A549 (cell line): ENCODE measurements at regions not wholly inside any gene's neighbourhood (a gene's known extent, or its start where the extent isn't known, plus 50 kb on each side); places are given as distances from the start of the nearest gene placed in this dataset.
"Not testable (repeated sequence)": the region's sequence is repeated elsewhere in the genome, so short reads cannot be mapped to it uniquely, and the experiment has no call there.

Experiments used
- ATAC-seq, 2 experiments: fragments of 200-7000 bp in 1 of 2; fragments of >200 bp in 1 of 2; cut with Nextera tagmentation in 1 of 2; cut with Tn5 transposase in 1 of 2; 3 replicates each; pipeline versions ENCODE4 v1.8.0 to v1.9.1; 2018 to 2020; ENCODE audit warnings: mild to moderate bottlenecking in 1 of 2, moderate library complexity in 1 of 2
- CTCF ChIA-PET: fragments of 300-600 bp; sonication (Branson Sonifier 250); formaldehyde crosslinking; extraction: SDS; loops from one replicate; lab custom pipeline; 2021; ENCODE audit warnings: antibody characterized with exemption, inconsistent platforms; lab: Yijun Ruan, JAX
- POLR2A ChIA-PET: fragments of 350-600 bp; formaldehyde crosslinking; extraction: SDS; loops from one replicate; lab custom pipeline; 2021; ENCODE audit warnings: antibody characterized with exemption, inconsistent platforms; lab: Yijun Ruan, JAX
- DNase-seq, 2 experiments: peaks; one replicate each; pipeline versions ENCODE4 v3.0.0 to v3.0.0-alpha.2; 2011 to 2016; ENCODE audit warnings: low read depth in 1 of 2, low spot score in 1 of 2
- FAIRE-seq: peaks from 2 replicates; lab custom pipeline; 2011; peaks lifted over from hg19 to GRCh38; lab: Jason Lieb, UNC
- H3K27ac ChIP-seq, 2 experiments: fragments of >200 bp; sonication (Bioruptor Twin); formaldehyde crosslinking; 3 replicates each; pipeline ENCODE4 v1.5.1; 2016 to 2017
- H3K4me1 ChIP-seq: fragments of >200 bp; sonication (Bioruptor Twin); formaldehyde crosslinking; 3 replicates; pipeline ENCODE4 v1.6.1; 2016
- H3K4me2 ChIP-seq: fragments of >200 bp; sonication (Bioruptor Twin); formaldehyde crosslinking; 3 replicates; pipeline ENCODE4 v1.6.1; 2016
- H3K4me3 ChIP-seq: fragments of >200 bp; sonication (Bioruptor Twin); formaldehyde crosslinking; 3 replicates; pipeline ENCODE4 v1.5.1; 2016
- H3K9me3 ChIP-seq: fragments of >200 bp; sonication (Bioruptor Twin); formaldehyde crosslinking; 3 replicates; pipeline ENCODE4 v1.6.1; 2016
- CBX2 ChIP-seq: fragments of 200-600 bp; sonication (generic); IDR thresholded peaks from 2 replicates; pipeline ENCODE4 v1.6.1; 2016; ENCODE audit warnings: low read depth, mild to moderate bottlenecking, borderline replicate concordance
- ESRRA ChIP-seq: fragments of 150-350 bp; IDR thresholded peaks from 2 replicates; pipeline ENCODE4 v1.6.1; 2014; ENCODE audit warnings: mild to moderate bottlenecking, low read length, borderline replicate concordance
- FOSB ChIP-seq: fragments of 250-450 bp; sonication (Bioruptor Pico); IDR thresholded peaks from 2 replicates; pipeline ENCODE4 v1.5.0; 2020; ENCODE audit warnings: mild to moderate bottlenecking, moderate library complexity
- GATA3 ChIP-seq: IDR thresholded peaks from 2 replicates; pipeline ENCODE4 v1.6.1; 2012; ENCODE audit warnings: borderline replicate concordance
- HDAC2 ChIP-seq: fragments of 200-600 bp; sonication (generic); IDR thresholded peaks from 2 replicates; pipeline ENCODE4 v1.6.1; 2016
- HOXB13 ChIP-seq: fragments of 250-450 bp; sonication (Bioruptor Pico); IDR thresholded peaks from 2 replicates; pipeline ENCODE4 v1.5.0; 2020; ENCODE audit warnings: low read depth, mild to moderate bottlenecking, moderate library complexity
- JUNB ChIP-seq: fragments of >200 bp; sonication (Bioruptor Twin); formaldehyde crosslinking; IDR thresholded peaks from 2 replicates; pipeline ENCODE4 v1.6.1; 2016
- MAFK ChIP-seq: fragments of 450-650 bp; IDR thresholded peaks from 2 replicates; pipeline ENCODE4 v1.6.1; 2014; ENCODE audit not compliant: partially characterized antibody
- NR3C1 ChIP-seq: fragments of >200 bp; sonication (Bioruptor Twin); formaldehyde crosslinking; IDR thresholded peaks from 3 replicates; pipeline ENCODE4 v1.6.1; 2017
- PHF8 ChIP-seq: fragments of 200-600 bp; sonication (generic); IDR thresholded peaks from 2 replicates; pipeline ENCODE4 v1.6.1; 2016; ENCODE audit warnings: low read depth, mild to moderate bottlenecking, antibody characterized with exemption, moderate library complexity, borderline replicate concordance
- POLR2A ChIP-seq: IDR thresholded peaks from 2 replicates; pipeline ENCODE4 v1.6.1; 2012; ENCODE audit warnings: mild to moderate bottlenecking, low read length
- POLR2AphosphoS2 ChIP-seq: conservative IDR thresholded peaks from 2 replicates; pipeline ENCODE4 v1.6.1; 2012; ENCODE audit warnings: low read length, improper control_type of control experiment, inconsistent platforms
- RAD21 ChIP-seq, 2 experiments: fragments of >200 bp in 1 of 2; sonication (Bioruptor Twin) in 1 of 2; formaldehyde crosslinking in 1 of 2; IDR thresholded peaks in 1 of 2; conservative IDR thresholded peaks in 1 of 2; 2 replicates in 1 of 2; 3 replicates in 1 of 2; pipeline ENCODE4 v1.6.1; 2012 to 2018; ENCODE audit warnings: inconsistent platforms in 1 of 2
- RFX5 ChIP-seq: fragments of 450-650 bp; IDR thresholded peaks from 2 replicates; pipeline ENCODE4 v1.7.1; 2014; ENCODE audit warnings: antibody characterized with exemption, mild to moderate bottlenecking, moderate library complexity
- RNF2 ChIP-seq: fragments of 200-600 bp; sonication (generic); IDR thresholded peaks from 2 replicates; pipeline ENCODE4 v1.6.1; 2016; ENCODE audit warnings: low read depth, mild to moderate bottlenecking, antibody characterized with exemption, moderate library complexity, borderline replicate concordance
- SREBF2 ChIP-seq: fragments of 450-650 bp; IDR thresholded peaks from 2 replicates; pipeline ENCODE4 v1.6.1; 2014; ENCODE audit warnings: mild to moderate bottlenecking, moderate library complexity
- ZFP36 ChIP-seq: fragments of 450-650 bp; IDR thresholded peaks from 2 replicates; pipeline ENCODE4 v1.6.1; 2014; ENCODE audit warnings: borderline replicate concordance; ENCODE audit not compliant: partially characterized antibody
- ZNF302 ChIP-seq: fragments of 250-450 bp; sonication (Bioruptor Pico); IDR thresholded peaks from 2 replicates; pipeline ENCODE4 v1.9.0; 2021; ENCODE audit warnings: inconsistent platforms, mild to moderate bottlenecking, moderate library complexity
- WGBS: methylation state at CpG from one replicate; pipeline ENCODE4 v1.1.6; 2017; ENCODE audit errors: missing lambda C conversion rate; 5-methylcytosine and 5-hydroxymethylcytosine counted together
- TF ChIP-seq, protein P1 (sequence below): fragments of 450-650 bp; IDR thresholded peaks from 2 replicates; pipeline ENCODE4 v1.6.1; 2014; ENCODE audit warnings: antibody characterized with exemption

DNA sequence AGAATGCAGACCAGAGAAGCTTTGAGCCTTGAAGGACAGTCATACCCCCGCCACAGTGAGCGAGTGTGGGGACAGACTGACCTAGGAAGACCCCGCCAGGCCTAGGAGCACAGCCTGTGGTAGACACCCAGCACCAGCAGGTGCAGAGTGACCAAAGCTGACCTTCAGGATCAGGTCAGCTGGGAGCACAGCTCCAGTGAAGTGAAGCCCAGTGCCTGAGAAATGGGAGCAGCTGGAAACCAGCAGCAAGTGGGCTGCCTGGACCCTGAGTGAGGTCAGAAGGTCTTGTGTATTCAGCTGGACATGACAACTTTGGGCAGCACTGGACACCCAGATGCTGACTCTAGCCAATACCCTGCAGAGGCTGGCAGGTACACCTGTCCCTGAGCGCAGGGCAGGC is 268.9 kb downstream of the TEX29 start:
- no peak overlapping the region for H3K27ac ChIP-seq
- no peaks in the 10 kb centered on the region for H3K4me1 ChIP-seq
- CTCF ChIA-PET: no interaction called here
- no peak for ATAC-seq
- no peak for FAIRE-seq
- H3K4me2 ChIP-seq: no peak overlapping the region
- DNase-seq: no peak
- no peaks in the 10 kb centered on the region for H3K9me3 ChIP-seq
- POLR2A ChIA-PET: no interaction called here
- no peak for TF ChIP-seq POLR2AphosphoS2
- 0% methylated on average over 1 of the region's 4 CpGs for WGBS
- no peak overlapping the region for H3K4me3 ChIP-seq

DNA sequence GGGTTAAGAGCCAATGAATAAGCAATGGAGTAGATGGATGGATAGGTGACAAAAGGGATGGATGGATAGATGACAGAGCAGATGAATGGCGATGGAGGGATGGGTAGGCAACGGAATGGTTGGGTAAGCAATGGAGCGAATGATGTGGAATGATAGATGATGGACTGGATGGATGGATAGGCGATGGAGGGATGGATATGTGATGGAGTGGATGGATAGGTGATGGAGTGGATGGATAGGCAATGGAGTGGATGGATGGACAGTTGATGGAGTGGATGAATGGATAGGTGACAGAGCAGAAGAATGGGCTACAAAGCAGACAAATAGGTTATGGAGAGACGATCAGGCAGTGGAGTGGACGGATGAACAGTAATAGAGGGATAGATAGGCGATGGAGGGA is 269.6 kb downstream of the TEX29 start:
- no peak overlapping the region for H3K4me2 ChIP-seq
- POLR2A ChIA-PET: no interaction called here
- WGBS: under 1% methylated on average over 7 of the region's 7 CpGs
- H3K9me3 ChIP-seq: no peaks in the 10 kb centered on the region
- no peak overlapping the region for H3K27ac ChIP-seq
- ATAC-seq (no peak), DNase-seq (no peak), FAIRE-seq (no peak)
- no peak overlapping the region for H3K4me3 ChIP-seq
- CTCF ChIA-PET: interaction anchor here (0.6 kb wide), 1 partner anchor 10 kb away, joined by 3 read pairs; no protein-coding TSS in a partner anchor
- TF ChIP-seq RFX5 (no peak), ZNF302 (CRISPR knock-in tag) (no peak), SREBF2 (no peak)
- TF ChIP-seq, protein P1, sequence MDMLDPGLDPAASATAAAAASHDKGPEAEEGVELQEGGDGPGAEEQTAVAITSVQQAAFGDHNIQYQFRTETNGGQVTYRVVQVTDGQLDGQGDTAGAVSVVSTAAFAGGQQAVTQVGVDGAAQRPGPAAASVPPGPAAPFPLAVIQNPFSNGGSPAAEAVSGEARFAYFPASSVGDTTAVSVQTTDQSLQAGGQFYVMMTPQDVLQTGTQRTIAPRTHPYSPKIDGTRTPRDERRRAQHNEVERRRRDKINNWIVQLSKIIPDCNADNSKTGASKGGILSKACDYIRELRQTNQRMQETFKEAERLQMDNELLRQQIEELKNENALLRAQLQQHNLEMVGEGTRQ: no peak
- H3K4me1 ChIP-seq: no peaks in the 10 kb centered on the region

DNA sequence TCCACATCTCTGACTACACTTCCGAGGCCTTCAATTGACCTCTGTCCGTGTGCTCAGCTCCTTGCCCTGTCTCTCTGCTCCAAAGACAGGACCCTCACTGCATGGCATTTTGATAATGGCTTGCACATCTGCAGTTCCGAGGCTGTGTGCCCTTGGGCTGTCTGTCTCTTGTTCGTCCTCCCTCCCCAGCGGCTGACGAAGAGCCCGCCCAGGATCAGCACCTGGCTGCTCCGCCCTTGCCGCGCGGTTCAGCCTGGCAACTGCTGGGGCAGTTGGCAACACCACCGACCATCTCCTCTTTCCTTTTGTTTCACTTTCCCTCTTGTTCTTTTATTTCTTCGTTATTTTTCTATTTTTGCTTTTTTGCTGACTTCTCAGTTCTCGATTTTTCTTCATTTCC is 270.4 kb downstream of the TEX29 start:
- Histone ChIP-seq H3K4me2 (no peak overlapping the region), H3K4me1 (no peaks in the 10 kb centered on the region), H3K9me3 (no peaks in the 10 kb centered on the region), H3K27ac (no peak overlapping the region)
- WGBS: 43% methylated on average over 13 of the region's 14 CpGs
- FAIRE-seq: no peak
- no peak for ATAC-seq
- ChIA-PET POLR2A (no interaction called here), CTCF (no interaction called here)
- TF ChIP-seq MAFK (peak; percentile 48), NR3C1 (no peak)
- TF ChIP-seq, all 56 proteins: peak for 1
- no peak for DNase-seq
- no peak overlapping the region for H3K4me3 ChIP-seq

DNA sequence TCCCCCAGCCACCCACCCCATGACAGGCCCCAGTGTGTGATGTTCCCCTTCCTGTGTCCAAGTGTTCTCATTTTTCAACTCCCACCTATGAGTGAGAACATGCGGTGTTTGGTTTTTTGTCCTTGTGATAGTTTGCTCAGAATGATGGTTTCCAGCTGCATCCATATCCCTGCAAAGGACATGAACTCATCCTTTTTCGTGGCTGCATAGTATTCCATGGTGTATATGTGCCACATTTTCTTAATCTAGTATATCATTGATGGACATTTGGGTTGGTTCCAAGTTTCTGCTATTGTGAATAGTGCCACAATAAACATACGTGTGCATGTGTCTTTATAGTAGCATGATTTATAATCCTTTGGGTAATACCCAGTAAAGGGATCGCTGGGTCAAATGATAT is 273.0 kb downstream of the TEX29 start:
- DNase-seq, CTCF ChIA-PET, FAIRE-seq, POLR2A ChIA-PET, ATAC-seq, H3K9me3 ChIP-seq, H3K4me2 ChIP-seq, H3K4me1 ChIP-seq, H3K27ac ChIP-seq, H3K4me3 ChIP-seq: not testable (repeated sequence)
- 28% methylated on average over 4 of the region's 4 CpGs for WGBS

DNA sequence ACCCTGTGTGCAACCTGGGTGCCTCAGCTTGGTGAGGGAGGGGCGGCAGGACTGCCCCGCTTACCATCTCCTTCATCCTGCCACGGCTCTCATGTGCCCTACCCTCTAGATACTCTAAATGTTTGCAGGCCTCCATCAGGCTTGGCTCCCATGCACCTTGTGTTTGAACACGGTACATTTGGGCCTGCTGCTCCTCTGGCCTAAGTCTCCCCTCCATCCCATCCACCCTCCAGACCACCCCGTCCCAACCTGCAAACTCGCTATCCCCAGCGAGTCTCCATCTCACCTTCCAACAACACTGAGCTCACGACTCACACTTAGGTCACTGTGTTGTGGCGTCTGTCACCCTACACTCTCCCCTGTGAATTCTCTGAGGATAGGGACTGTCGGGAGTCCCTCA is 274.2 kb downstream of the TEX29 start:
- no peak overlapping the region for H3K4me3 ChIP-seq
- DNase-seq (no peak), FAIRE-seq (no peak), ATAC-seq (no peak)
- TF ChIP-seq ESRRA: no peak
- TF ChIP-seq ZFP36: no peak
- TF ChIP-seq PHF8: no peak
- TF ChIP-seq MAFK: no peak
- TF ChIP-seq GATA3: no peak
- no peak for TF ChIP-seq RAD21 (conservative IDR thresholded peaks at IDR 0.05 in 1 of 2, IDR thresholded peaks at IDR 0.05 in 1 of 2)
- TF ChIP-seq NR3C1: no peak
- TF ChIP-seq FOSB (CRISPR knock-in tag): no peak
- TF ChIP-seq, protein P1: no peak
- TF ChIP-seq JUNB: no peak
- TF ChIP-seq HDAC2: no peak
- no peak for TF ChIP-seq HOXB13
- TF ChIP-seq RNF2: no peak
- no peak for TF ChIP-seq CBX2
- TF ChIP-seq POLR2A: no peak
- no peak overlapping the region for H3K27ac ChIP-seq
- CTCF ChIA-PET: no interaction called here
- no peak overlapping the region for H3K4me2 ChIP-seq
- no peaks in the 10 kb centered on the region for H3K4me1 ChIP-seq
- no peaks in the 10 kb centered on the region for H3K9me3 ChIP-seq
- 28% methylated on average over 9 of the region's 10 CpGs for WGBS
- POLR2A ChIA-PET: no interaction called here
